Inflammatory macrophage treated with lipopolysaccharide for 4 hours (primary cell): ENCODE measurements at regions not wholly inside any gene's neighbourhood (a gene's known extent, or its start where the extent isn't known, plus 50 kb on each side); places are given as distances from the start of the nearest gene placed in this dataset.
"Not testable (repeated sequence)": the region's sequence is repeated elsewhere in the genome, so short reads cannot be mapped to it uniquely, and the experiment has no call there.

Experiments
- DNase-seq: peaks from one replicate; pipeline ENCODE4 v3.0.0-alpha.2; 2020

DNA sequence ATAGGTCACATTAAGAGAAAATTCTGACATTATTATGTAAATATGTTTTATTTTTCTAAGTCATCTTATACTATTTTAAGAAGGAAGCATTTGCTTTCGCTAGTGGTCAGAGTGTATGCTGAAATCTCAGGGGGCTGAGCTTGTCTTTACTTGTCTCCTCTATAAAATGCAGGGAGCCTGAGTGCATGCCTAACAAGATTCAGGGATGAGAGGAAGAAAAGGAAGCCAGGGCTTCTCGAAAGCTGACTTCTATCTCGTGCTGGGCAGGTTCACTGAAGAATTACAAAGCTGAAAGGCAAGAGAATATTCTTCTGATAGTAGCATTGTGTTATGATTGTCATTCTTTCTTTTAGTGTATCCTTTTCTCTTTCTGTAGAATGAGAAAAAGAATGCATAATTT, 467.4 kb downstream of the SOX11 start:
- no peak for DNase-seq

DNA sequence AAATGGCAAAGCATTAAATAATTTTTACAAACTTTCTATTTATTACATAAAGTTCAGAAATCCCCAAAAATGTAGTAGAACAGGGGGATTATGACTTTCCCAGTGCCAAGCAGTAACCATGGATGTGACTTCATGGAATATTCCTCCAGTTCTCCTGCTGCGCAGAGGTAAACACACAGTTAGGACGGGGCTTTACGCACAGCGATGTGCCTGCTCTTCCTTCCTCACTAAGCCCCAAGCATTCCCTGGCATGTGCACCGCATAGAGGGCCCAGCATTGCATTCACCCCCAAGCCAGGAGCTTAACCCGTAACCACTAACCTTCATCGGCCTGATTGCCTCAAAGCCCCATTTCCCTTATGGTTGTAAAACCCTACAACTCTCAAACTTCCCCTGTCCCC, 471.7 kb downstream of the SOX11 start:
- no peak for DNase-seq

DNA sequence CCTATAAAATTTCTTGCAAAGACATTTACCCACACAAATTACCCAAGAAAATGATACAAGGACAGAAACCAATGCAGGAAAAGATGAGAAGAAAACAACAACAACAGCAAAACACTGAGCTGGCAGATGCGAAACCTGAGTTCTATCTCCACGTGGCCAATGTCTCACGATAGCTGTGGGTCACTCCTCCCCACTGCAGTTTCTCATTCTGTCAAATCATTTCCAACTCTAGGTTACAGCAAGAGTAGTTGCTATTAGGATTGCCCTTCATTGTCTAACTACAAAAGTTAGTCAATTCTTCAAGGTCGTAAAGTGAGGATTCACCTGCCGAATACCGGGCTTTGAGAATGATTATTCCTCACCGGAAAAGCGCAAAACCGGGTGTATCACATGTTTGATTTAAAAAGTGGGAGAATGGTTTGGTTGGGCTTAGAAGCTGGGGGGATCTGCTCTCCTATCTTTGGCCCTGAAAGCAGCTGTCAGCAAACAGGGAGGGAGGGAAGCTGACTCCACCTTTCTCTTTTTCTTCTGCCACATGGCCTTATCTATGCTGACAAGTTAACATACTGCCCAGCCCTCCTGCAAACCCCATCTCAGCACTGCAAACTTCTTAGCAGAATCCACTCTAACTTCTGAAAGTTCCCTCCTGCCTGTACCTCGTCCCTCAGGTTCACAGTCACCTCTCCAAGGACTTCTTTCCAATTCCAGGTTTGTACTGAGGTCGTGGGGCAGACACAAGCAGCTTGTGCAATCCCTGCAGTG, 473.0 kb downstream of the SOX11 start:
- no peak for DNase-seq

DNA sequence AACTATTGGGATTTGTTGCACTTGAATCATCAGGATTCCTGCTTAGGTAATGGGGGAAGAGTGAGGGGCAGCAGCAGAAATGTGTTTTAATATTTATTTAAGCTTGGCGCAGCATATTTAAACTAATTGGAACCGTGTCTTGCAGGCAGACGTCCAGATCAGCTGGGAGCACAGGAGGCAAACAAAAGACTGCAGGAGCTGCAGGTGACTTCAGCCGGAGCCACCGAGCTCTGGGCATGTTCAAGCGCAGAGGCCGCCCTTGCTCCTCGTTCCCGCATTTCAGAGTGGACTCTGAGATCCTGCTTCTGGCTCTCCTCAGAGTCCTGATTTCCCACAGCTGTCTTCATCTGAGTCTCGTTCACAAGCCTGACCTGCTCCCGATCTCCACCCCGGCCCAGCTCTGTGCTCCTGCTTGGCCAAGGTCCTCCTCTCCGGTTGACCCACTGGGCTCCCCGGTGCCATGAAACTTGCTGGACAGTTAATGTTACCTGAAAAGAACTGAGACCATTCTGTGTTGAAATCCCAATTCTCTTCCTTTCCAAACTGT, 475.5 kb downstream of the SOX11 start:
- DNase-seq = no peak

DNA sequence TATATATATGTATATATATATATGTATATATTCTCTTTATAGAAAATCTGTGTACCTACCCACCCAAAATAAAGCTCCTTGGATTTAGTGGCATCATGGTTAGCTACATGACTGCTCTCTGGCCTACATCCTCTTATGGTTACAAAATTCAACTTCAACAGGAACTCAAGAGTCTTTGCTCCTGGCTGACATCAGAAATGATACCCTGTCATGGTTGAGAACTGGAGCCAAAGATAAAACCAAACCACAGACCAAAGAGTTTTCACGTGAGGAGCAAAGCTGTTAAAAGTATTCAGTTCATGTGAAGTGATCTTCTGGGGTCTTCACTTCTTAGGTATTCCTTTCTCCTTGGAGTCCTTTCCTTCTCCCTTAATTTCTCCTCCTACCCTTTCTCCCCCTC, 476.3 kb downstream of the SOX11 start:
- DNase-seq = no peak

DNA sequence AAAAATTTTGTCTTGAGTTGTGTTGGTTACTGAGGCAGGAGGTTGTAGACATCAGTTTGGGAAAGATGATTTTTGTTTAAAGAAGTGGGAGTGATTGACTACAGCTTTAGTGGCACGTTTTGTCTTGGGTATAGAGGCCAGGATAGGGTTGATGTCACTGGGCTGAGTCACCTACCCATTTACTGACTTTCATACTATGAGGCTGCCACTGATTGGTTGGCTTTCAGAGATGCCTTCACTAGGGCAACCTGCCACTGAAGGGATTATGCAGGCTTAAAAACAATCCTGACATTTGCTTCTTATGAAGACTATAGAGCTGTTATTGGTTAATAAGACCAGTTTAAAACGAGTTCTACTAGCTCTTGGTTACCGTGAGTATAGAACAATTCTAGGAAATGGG, 479.1 kb downstream of the SOX11 start:
- DNase-seq = no peak

DNA sequence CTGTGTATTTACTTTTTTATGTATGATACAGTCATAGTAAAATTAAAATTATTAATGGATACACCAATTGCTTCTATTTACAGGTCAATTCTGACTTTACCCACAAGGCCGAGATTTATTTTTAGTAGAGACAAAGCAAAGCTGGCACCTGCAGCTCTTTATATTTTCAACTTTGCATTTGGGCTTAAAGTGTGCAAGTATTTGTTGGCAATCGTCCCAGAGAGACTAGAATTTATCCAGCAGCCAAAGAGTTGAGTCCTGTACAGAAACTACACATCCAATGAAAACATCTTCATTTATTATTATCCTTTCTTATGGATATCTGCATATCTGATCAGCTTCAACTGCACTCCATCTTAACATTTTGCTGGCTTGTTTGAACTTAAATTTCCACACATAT, 485.6 kb downstream of the SOX11 start:
- no peak for DNase-seq

DNA sequence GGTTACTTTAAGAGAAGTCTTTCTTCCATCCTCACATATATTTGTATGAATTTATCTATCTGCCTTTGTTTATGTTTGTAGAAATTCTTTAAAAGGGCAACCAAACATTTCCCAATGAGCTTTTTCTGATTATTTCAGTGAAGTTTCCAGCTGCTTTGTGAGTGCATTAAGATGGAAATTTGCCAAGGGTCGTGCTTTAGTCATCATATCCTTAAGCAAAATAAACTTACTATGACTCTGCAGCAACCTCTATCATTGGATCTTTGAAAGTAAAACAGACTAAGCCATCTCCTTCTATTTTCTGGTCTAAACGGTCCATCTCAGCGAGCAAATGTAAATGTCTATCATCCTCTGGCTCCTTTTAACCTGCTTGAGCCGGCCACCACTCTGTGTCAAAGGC, 489.3 kb downstream of the SOX11 start:
- DNase-seq = no peak

DNA sequence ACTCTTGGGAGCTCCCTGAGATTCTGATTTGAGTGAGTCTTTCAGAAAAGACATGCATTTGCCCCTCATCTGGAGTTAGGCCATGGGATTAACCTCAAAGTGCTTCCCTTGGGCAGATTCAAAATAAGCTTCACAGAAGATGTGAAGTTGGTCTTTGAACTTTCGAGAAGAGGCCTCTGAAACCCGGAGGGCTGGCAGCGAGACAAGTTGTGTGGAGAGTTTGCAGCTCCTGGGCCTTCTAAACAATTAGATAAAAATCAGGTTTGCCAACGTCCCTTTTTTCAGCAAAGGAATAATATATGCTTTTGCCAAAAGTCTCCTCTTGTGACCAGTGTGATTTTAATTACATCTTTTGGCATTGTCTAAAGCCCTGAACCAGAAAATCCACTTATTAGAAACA, 489.7 kb downstream of the SOX11 start:
- DNase-seq = no peak

DNA sequence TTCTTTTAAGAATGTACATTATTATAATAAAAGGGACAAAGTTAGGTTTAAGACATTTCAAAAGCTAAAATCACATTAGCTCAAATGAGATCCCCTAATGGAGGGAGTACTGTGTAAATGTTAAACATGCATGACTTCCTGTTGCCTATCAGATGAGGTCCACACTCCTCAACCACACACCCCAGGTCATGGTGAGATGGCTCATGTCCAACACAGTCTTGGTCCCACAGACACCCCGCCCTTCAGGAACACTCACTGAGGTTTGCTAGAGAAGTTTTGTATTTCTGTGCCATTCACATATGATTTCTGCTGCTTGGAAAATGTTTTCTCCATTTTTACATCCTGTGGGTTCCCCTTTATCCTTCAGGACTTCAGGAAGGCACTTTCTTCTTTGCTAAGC, 491.0 kb downstream of the SOX11 start:
- no peak for DNase-seq

DNA sequence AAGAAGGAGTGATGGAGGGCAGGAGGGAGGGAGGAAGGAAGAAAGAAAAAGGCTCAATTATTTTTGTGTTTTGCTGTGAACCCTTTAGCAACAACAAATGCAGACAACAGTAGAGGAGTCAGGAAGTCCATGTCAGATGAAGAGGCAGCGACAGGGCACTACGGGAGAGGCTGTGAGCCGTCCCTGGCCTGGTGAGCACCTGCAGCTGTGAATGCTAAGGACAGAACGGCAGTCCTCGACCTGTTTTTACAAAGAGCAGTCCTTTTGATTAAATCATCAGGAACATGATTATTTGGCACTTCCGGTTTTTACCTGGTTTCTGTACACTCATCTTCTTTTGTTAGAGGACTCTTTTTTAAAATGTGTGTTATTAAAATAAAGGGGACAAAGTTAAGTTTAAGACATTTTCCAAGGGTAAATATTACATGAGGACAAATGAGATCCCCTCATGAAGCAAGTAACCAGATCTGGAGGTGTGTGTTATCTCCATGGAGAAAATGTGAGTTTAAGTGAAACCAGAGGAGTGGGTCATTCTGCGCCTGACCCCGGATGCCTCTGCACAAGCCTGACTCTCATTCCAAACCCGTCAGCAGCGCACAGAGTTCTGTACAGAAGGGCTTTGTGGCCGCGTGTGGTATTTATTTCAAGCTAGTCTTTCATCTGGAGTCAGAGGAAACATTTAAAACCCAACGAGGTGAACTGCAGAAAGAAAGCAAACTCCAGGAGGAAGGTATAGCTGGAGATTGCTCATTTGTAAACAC, 492.5 kb downstream of the SOX11 start:
- DNase-seq = no peak

DNA sequence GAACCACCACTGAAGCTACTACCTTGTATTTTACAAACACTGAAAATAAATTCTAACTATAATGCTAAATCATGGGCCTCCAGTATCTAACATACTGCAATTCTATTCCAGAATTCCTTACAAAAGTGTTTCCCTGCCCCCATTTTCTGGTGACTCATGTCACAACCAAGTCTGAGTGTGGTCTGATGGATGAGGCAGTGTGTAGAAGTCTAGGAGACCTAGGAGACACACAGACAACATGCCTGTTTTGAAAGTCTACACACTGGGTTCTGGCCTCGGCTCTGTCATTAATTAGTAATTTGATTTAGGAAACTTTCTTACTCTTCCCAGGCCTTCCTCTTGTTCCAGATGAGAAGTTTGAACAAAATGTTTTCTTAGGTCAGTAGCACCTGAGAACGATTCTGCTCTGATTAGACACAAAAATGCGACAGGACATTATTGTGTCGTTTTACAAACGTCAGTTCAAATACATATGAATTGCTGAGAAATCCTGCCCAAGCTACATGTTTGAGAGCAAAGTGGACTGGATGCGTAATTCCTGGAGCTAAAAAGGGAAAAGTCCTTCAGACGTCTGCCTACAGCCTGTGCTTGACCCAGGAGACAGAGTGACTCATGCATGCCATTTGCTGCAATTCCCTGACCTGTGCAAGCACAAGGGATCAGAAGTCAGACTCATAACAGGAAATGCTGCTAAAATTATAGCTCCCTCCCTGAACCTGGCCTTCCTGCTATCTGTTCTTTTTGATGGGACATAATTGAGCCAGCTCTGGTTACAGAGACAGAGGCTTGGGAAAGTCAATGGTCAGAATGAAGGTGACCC, 494.4 kb downstream of the SOX11 start:
- no peak for DNase-seq

DNA sequence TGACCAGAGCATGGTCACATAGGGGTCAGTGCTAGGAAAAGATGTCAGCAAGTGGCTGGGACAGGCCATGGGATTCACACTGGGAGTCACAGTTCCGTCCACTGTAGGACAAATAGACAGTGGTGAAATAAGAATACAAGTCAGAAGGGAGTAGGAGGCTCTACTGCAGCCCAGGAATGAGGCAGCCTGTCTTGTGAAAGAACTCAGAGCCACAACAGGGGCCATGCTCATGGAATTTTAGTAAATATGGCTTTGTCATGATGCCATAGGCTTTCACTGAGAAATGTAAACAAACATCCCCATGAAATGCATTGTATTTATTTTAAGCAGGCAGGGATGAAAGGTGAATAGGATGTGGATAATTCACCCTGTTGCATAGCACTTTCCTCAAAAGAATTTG, 504.3 kb downstream of the SOX11 start:
- no peak for DNase-seq

DNA sequence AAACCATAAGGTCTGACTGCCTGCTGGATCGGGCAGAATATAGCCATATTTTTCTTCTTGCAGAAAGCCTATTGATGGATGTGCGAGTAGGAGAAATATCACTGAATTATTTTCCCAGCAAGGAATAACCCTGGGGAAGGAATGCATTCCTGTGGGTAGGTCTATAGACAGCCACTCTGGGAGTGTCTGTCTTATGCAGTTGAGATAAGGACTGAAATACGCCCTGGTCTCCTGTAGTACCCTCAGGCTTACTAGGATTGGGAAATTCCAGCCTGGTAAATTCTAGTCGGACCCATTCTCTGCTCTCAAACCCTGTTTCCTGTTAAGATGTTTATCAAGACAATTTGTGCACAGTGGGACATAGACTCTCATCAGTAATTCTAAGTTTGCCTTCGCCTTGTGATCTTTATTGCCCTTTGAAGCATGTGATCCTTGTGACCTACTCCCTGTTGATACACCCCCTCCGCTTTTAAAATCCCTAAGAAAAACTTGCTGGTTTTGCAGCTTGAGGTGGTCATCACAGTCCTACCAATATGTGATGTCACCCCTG, 506.3 kb downstream of the SOX11 start:
- DNase-seq = not testable (repeated sequence)

DNA sequence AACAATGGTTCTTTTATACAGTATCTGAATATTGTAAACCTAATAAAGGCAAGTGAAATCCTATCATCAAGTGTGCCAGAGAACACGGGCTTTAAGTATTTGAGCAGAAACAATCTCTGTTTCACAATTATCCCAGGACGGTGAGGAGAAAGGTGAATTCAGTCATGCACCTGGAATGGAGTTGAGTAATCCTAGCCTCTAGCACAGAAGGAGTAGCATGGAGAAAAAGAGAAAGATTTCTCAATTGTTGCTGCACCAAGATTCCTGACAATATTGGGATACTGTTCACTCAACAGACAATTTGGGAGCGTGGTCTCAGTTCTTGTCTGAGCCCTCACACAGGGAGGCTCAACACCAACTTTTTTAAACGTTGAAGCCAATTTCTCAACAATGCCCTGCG, 510.6 kb downstream of the SOX11 start:
- no peak for DNase-seq

DNA sequence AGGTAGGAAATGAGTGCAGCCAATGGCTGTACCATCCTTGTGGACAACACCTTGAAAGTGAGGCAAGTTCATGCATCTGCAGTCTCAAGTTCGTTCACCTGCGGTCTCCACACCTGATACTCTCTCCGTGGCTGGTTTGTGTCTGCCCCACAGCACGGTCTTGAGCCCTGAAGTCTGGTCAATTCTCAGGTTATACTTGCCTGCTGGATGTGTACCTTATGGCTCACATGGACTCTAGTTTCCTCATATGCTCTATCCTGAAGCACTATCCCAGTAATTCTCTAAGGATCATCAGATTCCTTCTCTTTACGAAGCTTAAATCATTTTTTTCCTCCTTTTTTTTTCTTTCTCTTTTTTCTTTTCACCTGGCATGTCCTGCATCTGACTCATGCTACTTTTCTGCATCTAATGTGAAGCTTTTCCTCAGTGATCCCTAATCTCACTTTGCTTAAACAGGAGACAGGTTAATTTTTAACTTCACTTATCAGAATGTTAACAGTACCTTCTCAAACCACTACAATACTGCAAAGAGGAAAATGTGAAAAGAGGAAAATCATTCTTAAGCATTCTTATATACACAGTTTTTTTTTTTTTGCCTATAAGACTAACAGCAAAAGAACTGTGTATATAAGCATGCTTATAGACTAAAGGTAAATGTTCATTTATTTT, 511.2 kb downstream of the SOX11 start:
- DNase-seq = no peak

DNA sequence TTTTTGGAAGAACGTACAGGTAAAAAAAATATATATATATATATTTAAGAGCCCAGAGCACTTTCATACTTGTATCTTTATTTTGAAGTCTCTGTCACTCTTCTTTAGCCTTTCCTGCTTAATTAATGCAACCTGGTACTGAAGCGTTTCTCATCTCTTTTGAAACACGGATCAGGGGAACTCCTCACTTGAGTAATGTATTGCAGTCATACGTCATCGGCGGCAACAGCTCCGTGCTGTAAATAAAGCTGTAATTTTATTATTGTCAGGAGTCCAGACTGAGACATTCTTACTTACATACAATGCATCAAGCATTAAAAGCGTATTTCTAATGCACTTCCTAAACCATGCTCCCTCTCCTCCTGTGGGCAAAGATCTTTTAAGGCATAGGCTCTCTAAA, 514.7 kb downstream of the SOX11 start:
- DNase-seq = no peak

DNA sequence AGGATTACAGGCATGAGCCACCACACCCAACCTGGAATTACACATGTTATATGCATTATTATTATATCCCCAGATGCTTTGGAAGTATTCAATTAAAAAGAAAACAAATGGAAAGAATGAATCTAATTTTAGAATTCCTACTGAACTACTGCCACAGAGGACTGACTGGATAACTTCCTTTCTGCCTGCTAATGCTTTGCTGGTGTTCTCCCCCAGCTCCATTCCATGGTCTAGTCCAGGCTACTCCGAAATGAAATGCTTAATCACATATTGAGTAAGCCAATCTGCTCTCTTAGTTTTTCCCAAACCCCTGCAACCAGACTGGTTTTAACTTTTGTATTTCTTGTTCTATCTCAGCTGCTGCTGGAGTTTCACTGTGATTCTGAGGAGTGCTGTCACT, 519.1 kb downstream of the SOX11 start:
- no peak for DNase-seq

DNA sequence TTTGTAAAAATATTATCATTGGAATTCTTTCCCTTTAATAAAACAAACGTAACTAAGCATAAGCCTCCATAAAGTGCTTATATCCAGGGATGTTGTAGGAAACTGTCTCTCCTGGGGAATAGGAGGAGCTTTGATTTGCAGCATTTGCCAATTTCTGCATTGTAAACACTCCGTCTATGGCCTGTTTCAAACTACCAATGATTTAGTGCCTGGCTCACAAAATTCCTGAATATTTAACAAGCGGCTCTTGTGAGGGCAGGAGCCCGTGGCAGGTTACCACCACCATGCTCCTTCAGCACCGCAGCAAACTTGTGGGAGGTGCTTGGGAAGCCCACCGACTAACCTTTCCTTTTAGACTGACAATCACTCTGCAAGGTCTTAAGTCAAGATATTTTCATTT, 520.3 kb downstream of the SOX11 start:
- DNase-seq = no peak

DNA sequence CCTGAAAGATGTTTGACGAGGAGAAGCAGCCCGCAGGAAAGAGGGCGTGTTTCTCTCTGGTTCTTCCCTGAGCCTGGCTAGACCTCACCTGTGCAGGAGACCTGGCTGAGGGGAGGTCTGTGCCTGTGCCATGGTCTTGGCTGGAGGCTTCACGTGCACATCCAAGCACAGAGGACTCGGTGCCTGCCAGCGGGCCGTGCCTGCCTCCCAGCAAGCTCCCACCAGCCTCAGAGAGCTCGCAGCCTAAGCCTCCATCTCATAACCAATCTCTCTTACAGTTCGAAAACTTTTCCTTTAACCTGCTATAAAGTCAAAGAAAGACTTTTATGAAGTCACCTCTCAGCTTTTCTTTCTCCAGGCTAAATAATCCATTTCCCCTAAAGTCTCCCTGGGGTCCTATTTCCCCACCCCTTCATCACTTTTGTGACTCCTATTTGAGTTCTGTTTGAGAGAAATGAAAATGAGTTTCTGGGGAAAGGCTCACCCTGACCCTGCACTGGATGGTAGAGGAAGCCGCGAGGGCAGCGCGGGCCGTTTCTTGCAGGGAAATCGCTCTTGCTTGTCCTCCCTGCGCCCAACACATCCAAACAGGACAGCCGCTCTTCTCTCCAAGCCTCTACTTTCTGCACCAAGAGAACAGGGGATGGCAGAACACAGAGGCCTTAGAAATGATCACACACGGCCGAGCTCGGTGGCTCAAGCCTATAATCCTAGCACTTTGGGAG, 521.0 kb downstream of the SOX11 start:
- no peak for DNase-seq

DNA sequence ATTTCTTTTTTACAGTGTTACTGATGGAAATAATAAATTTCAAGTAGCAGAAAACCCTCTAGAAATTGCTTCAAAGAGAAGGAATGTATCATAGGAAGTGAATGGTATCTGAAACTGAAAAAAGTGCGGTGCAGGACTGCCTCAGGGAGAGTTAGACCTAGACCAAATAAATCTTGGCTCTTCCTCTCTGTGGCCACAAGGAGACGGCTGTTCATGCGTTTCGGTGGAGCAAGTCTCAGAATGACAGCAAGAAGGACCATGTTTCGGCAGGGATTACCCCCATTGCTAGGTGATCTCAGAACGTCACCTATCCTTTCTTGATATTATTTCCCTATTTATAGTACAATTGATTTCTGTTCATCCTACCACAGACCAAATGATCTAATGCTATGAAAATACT, 522.3 kb downstream of the SOX11 start:
- DNase-seq = no peak

DNA sequence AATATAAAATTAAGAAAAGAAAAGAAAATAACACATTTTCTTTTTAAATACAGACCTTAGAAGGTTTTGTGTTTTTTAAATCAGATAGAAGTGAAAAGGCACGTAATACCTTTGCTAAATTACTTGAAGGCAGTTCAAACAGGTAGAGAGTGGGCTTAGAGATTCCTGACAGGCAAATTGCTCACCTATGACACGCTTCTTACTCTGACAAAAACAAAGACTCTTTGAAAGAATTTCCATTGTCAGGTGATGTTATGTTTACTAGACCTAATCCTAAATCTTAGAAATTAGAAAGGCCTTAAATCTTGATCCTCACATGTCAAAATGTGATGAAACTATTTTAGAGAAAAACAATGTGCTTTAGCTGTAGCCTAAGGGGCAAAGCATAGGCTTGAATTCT, 522.9 kb downstream of the SOX11 start:
- DNase-seq = no peak
